Hematopoietic multipotent progenitor cell treated with erythropoietin and hydrocortisone succinate and interleukin-3 and kit ligand, for 15 days (in vitro differentiated cells): ENCODE measurements at regions not wholly inside any gene's neighbourhood (a gene's known extent, or its start where the extent isn't known, plus 50 kb on each side); places are given as distances from the start of the nearest gene placed in this dataset.

Experiments used
- DNase-seq: peaks from one replicate; pipeline ENCODE4 v3.0.0-alpha.2; 2015; ENCODE audit warnings: low spot score

DNA sequence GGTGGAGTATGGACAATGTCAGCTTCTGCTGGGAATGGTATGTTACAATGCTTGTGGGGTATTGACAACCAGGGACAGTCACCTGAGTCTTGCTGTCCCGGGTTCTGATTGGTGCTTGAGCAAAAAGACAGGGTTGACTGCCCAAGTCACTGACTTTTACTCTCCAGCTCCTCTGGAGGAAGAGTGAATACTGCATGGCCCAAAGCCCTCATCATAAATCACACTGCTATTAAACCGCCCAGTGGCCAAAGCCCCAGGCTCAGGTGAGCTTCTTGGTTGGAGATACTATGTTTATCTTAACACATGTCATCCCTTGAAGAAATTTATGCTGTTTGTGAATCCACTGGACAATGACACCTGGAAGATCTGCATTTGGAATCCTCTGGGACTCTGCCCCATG is 90.0 kb upstream of the IGFBP3 start:
- DNase-seq: no peak

DNA sequence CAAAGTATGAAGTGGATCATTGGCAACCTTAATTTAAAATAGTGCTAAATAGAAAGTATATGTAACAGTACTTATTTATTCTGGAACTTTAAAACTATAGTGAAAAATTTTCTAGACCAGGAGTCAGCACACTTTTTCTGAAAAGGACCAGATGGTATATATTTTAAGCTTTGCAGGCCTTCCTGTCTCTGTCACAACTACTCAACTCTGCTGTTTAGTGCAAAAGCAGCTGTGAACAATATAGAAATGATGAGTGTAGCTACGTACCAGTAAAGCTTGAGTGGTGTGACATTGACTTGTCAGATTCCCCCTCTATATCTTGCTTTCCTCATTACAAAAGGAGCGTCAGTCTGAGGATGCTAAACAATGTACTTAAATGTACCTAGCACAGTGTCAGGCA is 88.1 kb upstream of the IGFBP3 start:
- DNase-seq: no peak

DNA sequence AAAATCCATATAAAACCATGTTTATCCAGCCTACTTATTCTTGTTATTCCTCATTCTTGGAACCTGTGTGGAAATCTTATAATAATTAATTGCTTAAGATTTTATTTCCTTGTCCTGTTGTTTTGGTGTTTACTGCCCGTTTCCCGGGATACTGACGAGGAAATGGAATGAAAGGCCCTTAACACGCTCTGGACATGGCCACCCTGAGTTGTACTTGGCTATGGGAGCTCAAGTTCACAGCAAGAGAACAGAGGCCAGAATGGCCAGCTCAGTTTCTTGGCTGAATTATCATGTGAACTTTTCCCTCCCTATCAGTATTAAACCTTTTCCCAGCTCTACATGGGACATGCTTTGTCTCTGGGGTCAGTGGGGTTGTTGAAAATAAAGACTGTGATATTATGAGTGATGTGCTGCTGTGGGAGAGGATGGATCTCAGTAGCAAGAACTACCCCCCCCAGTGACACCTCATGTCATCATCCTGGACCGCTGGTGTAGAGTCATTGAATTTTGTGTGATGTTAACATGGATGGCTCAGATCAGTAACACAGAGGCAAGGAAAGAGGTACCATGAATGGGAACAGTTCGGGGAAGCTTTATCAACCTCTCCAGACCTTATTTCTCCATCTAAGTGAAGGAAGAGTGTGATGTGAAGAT is 87.0 kb upstream of the IGFBP3 start:
- no peak for DNase-seq

DNA sequence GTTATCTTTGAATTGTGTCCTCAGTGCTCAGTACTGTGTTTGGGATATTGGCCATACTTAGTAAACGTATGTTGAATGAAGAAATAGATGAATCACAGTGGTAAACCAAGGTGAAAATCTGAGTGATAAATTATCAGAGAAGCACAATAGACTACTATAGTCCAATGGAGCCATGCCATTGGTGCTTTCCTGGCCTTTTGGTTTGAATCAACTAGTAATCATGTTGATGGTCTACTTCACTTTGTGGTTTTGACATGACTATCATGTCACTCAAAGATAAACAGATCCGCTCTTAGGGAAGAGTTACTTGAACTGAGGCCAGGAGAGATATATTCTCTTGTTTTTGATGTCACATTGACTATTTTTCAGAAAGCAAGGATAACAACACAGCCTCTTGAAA is 86.1 kb upstream of the IGFBP3 start:
- no peak for DNase-seq

DNA sequence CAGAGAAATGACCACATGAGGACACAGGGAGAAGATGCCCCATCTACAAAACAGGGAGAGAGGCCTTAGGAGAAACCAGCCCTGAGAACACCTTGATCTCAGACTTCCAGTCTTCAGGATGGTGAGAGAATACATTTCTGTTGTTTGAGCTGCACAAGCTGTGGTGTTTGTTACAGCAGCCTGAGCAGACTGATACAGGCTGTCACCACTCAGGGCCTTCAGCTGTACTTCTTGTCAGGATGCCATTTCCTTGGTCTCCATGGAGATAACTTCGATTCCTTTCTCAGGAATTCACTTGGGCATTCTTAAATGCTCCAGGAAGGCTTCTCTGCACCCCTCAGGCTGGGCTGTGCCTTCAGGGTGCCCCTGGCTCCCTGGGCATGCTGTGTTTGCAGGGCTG is 85.7 kb upstream of the IGFBP3 start:
- no peak for DNase-seq

DNA sequence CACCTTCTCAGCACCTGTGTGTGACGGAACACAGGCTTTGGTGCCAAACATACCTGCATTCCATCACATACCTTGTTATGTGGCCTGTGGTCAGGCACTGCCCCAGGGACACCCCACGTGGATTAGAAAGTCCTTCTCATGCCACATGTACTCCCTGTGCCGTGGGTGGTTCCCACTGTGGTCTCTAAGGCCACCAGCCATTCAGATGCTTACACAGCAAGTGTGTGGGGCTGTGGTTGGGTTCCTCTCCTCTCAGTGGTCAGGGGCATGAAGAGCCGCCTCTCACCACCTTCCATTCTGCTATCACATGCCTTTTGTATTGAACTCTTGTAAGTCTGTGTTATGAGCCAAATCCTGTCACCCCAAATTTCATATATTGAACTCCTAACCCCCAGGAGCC is 85.1 kb upstream of the IGFBP3 start:
- DNase-seq: no peak

DNA sequence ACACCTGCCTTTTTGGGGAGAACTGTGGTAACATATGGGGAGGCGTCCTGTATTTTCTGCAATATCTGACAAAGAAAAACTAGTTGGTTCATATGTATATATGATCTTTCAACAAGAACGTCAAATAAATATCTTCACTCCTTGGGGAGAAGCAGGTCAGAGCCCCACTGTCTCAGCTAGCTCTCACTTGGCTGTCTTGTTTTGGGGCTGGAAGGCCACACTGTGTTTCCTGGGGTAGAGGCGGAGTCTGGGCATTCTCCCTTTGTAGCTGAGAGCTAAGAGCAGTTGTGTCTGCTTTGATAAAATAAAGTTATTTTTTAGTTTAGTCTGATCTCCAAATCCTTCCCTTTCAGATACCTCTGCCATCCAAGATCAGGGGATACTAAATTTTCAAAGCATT is 83.9 kb upstream of the IGFBP3 start:
- no peak for DNase-seq

DNA sequence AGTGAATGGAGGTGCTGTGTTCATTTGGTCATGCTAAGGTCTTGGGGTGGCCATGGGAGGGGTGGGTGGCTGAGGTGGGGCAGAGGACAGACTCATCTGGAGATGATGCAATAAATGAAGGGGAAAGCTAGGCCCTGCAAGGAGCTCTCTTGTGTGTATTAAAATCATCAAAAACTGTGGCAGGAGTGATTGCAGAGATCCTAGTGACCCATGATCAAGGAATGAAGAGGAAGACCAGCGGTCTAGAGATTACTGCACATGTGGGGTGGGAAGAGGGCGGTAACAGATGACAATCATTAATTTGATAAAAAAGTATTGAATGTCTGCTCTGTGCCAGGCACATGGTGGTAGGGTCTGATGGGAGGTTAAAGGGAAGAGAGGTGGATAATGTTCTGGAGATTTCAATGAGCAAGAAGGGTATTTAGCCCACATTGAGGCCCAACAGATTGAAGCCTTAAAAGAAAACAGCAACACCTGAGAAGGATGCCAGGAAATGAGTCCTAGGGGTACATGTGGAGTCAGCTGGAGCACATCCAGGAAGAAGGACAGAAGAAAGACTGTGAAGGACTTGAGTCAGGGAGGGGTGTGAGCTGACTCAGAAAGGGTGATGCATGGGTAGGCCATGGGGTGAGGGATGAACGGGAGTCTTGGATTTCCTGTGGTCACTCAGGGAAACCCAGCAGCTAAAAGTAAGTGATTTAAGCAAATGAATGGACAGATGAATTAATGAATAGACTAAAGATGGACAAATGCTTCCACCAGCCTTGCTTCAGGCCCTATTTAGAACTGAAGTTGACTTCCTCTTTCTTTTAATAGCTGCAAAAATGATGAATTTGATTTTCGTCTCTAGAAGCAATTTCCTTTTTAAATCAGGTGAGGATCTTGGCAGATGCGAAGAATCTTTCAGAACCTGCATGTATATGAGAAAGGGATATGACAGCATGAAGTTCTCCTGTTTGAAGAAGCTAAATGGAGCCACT is 83.1 kb upstream of the IGFBP3 start:
- DNase-seq: no peak

DNA sequence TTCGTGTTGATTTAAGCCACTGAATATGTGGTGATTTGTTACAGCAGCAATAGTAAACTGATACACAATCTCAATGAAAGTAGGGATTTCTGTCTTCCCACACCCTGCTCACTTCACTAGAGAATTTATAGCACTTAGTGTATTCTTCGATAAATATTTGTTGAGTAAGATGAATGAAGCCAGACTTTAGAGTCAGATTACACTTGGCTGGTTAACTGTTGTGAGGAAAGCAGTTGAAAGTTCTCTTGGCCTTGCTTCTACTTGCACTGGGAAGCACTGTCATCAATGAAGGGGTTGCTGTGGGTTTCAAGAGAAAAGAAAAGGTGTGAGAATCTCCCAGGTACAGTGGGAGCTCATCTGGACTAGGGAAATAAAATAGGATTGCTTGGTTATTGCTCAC is 82.1 kb upstream of the IGFBP3 start:
- DNase-seq: no peak

DNA sequence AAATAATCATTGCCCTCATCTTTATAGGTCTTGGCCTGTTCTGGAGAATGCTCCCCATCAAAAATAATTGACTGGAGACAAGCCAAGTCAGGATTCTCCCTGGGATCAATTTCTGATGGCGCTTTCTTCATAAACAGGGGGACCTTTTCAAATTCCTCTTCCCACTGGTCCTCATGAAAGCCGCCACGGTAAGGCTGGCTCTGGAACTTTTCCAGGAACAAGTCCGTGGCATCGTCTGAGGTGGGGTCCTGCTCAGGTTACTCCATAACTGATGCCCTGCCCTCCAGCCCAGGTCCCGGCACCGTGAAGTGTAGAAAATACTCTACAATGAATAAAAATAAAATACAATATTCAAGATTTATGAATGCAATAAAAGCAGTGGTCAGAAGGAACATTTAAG is 79.4 kb upstream of the IGFBP3 start:
- no peak for DNase-seq

DNA sequence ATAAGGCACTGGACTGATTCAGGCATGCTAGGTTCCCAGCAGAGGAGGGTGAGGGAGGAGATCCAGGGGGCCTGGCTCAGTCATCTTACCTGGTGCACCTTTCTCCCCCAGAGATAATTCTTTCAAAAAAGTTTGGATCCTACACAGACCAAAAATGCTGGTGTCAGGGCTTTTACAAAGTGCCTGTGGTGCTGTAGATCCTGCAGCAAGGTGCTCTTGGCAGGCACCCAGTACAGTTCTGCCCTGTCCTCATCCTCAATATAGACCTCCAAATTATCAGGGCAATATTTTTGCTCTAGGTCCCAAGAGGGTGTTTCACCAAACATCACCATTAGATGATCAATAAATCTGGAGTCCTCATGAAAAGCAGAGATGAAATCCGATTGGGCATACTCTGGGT is 78.5 kb upstream of the IGFBP3 start:
- no peak for DNase-seq

DNA sequence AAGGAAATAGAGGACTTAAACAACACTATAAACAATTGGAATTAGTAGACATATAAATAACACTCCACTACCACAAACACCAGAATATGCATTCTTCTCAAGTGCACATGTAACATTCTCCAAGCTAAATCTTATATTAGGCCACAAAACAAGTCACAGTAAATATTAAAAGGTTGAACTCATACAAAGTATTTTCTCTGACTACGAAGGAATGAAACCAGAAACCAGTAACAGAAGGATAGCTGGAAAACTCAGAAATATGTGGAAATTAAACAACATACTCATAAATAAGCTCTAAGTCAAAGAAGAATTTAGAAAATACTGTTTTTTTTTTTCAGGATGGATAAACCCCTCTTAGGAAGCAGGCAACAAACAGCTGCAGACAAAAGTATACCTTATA is 77.4 kb upstream of the IGFBP3 start:
- DNase-seq: no peak

DNA sequence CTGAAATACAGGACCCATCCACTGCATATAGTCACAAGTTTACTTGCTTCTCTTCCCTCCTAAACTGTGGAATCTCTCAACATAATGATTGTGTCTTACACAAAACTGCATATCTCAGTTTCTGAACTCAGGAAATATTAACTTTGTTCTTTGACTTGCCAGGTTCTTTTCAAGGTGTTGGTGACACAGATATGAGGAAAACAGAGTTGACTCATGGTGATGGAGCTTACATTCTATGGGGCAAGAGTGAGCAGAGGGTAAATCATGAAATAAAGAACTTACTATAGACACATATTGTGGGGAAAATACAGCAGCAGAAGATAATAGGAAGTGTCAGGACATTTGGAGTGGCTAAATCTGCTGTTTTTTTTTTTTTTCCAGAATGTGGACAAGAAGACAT is 72.5 kb upstream of the IGFBP3 start:
- DNase-seq: no peak

DNA sequence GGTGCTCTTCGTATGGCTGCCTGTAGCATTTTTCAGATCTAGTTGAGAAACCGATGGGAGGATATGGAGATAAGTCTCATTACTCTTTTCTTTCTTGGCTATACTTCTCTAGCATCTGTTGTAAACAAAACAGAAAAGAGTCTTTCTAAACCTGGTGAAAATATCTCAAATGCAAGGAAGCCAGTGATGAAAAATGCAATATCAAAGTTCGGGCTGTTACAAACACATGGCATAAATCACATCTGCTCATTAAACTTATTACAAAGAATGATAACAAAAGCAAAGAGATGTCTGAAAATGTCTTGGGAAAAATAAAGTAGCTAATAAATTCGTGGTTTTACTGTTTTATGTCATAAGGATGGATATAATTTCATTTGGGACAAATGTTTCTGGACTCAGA is 71.8 kb upstream of the IGFBP3 start:
- DNase-seq: no peak

DNA sequence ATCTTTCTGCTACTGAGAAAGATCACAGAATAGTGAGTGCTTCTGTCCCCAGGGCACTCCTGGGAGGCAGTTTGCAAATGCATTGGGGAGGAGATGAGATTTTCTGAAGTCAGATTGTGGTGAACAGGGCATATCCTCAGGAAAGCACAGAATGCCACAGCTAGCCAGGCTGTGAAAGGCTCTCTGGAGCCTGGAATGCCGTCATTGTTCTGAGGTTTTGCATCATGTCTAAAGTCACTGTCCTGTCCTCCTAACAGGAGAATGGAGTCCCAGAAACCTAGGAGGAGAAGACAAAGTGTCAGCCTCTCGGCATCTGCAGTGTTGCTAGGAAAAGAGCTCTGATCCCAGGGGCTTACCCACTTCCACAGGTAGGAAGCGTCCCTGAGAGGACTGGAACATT is 69.2 kb upstream of the IGFBP3 start:
- DNase-seq: no peak

DNA sequence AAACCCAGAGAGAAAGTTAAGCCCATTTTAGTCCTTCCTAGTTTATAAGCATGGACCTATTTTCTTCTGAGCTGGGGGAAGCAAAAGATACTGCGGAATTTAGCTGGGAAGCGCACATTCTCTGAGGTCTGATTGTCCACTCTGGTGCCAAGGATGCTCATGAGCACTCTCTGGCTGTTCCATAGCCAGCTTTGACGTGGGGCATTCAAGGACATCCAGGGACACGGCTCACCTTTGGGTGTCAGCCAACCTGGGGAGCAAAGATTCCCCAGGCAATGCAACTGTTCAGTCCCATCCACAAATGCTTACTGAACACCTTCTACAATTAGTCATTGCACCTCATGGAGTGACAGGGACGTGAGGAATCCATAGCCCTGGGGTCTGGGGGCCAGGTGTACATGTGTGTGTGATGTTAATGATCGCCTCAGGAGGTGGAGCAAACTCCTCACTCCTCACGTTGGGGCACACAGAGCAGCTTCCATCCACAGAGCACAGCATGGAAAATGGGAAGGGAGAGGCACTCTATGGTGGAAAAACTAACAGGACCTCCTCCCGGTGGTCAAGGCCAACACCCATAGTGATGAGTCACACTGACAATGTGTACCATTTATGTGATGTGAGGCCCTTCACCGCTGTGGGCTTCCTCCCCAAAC is 67.5 kb upstream of the IGFBP3 start:
- no peak for DNase-seq

DNA sequence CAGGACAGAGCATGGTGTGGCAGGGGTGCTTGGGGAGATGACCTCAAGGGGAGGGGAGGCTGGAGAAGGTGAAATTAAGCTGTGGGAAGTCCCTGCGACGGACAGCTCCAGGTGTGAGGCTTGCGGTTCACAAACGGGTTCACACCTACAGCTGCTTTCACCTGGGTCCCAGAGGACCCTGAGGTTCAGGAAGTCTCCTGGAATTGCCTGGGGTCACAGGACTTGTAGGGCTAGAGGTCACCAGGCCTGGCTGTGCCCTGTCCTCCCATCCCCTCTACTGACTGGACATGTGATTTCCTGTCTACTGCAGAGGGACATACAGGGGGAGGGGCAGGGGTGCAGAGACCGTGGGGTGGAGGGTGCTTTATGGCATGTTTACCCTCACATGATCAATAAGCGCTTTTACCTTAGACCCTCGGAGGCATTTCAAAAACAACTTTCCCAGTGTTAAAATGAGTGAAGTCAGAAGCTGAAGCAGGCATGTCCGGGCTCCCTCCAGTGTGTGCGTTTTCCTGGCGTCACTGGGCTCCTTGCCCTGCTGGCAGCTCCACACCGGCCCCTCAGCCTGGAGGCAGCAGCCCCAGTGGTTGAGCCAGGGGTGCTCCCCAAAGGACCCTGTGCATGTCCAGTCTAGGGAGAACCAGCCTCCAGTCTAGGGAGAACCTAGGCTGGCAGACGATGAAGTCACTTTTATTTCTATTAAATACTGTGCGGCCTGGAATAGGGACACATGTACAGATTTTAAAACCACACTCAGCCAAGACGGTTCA is 66.6 kb upstream of the IGFBP3 start:
- DNase-seq: no peak

DNA sequence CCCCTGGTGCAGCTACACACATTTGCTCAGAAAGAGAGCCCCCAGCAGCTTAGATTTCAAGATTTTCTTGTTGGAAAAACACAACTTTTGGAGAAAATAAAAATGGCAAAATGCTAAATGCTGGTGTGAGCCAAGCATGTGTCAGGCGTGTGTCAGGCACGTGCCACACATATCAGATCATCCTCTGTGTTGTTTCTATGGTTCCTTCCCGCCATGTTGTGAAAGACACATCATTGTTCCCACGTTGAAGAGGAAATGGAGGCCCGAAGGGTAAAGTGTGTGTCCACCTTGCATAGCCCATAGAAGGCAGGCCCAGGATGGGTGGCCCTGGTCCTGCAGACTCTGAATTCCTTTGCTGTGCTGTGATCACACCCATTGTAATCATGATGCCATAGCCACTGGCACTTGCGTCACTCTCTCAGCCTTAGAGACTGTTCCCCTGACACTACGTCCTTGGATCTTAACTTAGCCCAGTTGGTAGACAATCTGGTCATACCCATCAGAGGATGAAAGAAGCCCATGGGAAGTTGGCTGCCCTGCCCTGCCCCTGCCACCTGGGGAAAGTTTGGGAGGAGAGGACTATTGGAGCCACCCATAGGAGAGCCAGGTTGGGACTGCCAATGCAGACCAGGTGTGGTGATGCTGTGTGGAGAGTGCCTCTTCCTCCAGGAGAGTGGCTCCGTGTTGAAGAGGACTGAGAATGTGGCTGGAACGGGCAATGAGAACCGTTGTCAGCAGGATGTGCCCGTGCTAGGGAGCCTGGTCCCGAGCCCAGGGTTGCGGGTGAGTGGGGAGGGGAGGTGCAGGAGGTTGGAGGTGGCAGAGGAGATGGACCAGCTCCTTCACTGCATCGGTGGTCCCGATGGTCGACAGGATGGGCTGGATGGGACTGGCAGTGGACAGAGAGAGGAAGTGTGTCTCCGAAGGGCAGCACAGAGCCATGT is 65.6 kb upstream of the IGFBP3 start:
- DNase-seq: no peak

DNA sequence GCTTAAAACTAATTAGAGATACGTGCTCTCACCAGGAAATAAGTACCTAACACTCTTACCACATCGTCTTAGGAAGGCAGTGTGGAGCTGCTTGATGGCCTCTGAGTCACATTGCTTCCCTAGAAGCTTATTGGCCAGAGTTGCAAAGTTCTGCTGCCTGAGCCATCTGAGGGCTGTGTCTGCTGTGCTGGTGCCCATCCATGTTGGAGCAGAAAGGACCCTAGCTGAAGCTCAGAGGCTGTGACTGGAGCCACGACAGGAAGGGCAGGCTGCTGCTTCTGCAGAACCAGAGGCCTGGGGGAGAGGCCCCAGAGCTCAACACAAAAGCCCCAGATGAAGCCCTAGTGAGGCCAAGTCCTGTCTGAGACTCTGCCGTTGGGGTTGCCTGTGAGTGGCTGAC is 64.8 kb upstream of the IGFBP3 start:
- DNase-seq: no peak

DNA sequence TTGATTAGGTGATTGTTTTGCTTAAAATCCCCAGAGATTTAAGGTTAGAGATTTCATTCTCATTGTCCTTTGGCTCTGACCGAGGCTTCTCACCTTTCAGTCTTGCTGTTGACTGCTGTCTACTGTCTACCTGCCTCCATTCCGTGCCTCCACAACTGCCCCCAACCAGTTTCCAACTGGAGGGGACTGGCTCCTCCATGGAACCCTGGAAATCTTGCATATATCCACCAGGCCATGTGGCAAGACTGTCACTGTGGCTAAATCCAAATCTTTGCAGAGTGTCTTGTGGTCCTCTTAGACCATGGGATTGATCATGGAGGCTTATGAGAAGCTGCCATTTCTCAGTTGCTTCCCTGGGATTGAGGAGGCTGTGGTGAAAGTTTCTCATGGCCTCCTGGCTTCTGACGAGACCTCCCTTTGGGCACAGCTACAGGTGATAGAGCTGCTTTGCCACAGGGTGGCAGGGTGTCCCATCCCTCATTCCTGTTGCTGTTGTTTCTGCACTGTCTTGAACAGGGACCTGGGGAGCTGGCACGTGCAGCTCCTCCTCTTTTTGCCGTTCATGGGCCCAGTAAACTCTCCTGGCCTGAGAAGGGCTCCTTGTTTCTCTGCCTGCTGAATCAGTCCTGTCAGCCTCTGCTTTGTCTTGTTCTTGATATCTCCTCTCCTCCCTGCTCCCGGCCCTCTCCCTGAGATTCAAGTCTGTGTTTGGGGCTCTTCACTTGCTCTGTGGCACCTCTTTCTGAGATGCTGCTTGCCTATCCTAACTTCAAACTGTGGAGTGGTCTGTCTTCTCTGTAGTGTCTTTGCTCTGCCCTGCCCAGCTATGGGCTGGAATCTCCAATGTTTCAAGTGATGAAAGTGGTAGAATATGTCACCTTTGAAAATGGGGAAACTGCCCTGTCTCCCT is 63.6 kb upstream of the IGFBP3 start:
- no peak for DNase-seq
